ENCODE measurements at regions not wholly inside any gene's neighbourhood (a gene's known extent, or its start where the extent isn't known, plus 50 kb on each side); places are given as distances from the start of the nearest gene placed in this dataset.
A peak's percentile ranks its signal among the peaks of the same experiment; 100 is the strongest.

DNA sequence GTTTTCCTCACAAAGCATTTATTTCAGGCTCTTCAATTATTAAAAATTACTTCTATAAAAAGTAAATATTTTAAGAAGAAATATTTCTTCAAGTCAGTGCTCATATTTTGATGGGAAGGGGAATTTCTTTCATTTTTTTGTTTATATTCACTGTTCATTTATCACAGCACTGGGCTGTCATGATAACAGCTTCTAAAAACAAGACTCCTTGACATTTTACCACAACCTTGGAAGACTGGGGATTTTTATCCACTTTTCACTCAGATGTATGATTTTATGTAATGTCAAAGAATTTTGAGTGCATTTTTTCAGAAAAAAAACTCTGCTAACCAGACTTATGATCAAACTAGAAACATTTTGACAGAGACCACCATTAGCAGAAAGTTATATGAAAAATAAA, 149.7 kb downstream of the PHLDA1 start:
- Mint-ChIP-seq H3K27me3 (peaks cover 34% of the 10 kb centered on the region), H3K27ac (no peak overlapping the region), H3K4me3 (no peak overlapping the region), H3K36me3 (ENCODE audit: low read depth) (no peaks in the 10 kb centered on the region), H3K4me1 (peaks cover 13% of the 10 kb centered on the region), H3K9me3 (ENCODE audit: low read depth) (no peaks in the 10 kb centered on the region)
- intact Hi-C loops (cut with DNase I, micrococcal nuclease), result no loop called here
- no peak for DNase-seq
- ChIA-PET CTCF (interaction anchor here (1.0 kb wide), 1 partner anchor 22 kb away, joined by 3 read pairs; no protein-coding TSS in a partner anchor), POLR2A (no interaction called here)
- ATAC-seq, result no peak

DNA sequence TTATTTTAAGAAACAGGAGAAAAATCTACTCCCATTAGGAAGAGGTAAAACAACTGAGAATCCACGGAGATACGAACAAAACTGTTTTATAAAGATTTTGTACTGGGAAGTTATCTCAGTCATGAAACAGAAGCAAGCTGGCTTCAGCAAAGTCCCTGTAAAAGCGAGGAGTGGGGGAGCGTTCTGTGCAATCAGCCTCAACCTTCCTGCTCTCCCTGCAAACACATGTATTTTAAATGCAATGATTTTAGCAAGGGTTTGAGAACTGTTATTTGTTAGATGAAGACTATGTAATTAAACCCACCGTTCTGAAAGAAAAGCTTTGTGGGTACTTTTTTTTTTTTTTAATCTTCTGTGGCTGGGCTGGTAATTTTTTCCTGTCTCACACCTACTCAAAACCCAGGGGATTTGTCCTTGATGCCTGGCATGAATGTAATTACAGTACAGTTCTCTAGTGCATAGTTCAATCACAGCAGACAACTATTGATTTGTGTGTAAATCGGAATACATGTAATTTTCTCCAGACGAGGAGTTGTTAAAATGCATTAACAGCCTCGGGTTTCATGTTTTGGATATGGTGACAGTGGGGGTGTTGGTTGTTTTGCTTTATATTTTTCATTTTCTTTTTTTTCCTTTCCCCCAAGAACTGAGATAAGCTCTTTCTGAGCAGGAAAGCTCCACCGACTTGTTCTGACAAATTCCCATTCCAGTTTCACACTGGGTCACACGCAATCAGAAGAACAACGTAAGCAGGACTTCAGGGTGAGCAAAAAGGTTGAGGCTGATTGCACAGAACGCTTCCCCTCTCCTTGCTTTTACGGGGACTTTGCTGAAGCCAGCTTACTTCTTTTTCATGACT, 153.6 kb downstream of the PHLDA1 start:
- H3K36me3 Mint-ChIP-seq (ENCODE audit: low read depth), result no peaks in the 10 kb centered on the region
- H3K27me3 Mint-ChIP-seq, result peaks cover 27% of the 10 kb centered on the region
- CTCF ChIA-PET, result interaction anchor here (0.7 to 1.1 kb wide), 2 partner anchors 10 to 347 kb away, joined by 3 read pairs; no protein-coding TSS in a partner anchor
- H3K4me1 Mint-ChIP-seq, result peaks cover 12% of the 10 kb centered on the region
- ATAC-seq, result no peak
- POLR2A ChIA-PET, result no interaction called here
- no peak overlapping the region for H3K4me3 Mint-ChIP-seq
- no peak overlapping the region for H3K27ac Mint-ChIP-seq
- no peaks in the 10 kb centered on the region for H3K9me3 Mint-ChIP-seq (ENCODE audit: low read depth)
- no peak for DNase-seq
- intact Hi-C loops (cut with DNase I, micrococcal nuclease), result no loop called here

DNA sequence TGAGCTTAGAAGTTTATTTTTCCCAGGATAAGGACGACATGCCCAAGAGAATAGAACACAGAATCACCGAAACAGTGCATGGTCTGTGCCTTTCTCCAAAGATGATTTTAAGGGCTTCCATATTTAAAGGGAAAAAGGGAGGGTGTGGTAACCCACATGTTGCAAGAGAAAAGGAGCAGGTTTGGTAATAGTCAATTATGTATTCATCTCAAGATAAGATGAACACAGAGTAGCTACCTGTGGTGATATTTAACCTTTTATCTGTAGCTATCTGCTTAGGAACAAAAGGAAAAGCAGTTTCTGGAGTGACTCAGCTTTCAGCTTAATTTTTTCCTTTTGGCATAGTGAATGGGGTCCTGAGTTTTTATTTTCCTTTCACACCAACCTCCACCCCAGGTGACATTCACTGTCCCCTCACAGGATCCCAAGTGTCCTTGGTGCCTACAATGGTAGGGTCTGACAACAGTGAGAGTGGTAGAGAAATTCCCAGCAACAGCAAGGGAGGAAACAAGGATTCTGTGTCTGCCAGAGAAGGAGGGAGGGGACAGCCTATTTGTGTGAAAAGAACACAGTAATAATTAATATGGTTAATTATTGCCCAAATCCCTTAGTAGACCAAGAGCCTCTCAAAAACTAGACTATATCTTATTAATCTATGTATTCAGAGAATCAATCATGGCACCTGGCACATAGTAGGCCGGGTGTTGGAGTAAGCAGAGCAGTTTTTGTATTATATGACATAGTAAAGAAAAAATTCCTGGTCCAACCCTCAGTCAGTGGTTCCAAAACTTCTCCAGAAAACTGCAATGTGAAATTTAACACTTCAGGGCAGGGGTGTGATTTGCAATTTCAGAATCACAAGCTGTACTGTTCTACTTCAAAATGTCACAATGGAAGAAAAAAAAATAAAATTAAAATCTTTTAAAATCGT, 154.5 kb downstream of the PHLDA1 start:
- ATAC-seq (no peak), DNase-seq (no peak)
- H3K27me3 Mint-ChIP-seq, result peaks cover 31% of the 10 kb centered on the region
- intact Hi-C loops (cut with DNase I, micrococcal nuclease), result no loop called here
- H3K9me3 Mint-ChIP-seq (ENCODE audit: low read depth), result no peaks in the 10 kb centered on the region
- H3K27ac Mint-ChIP-seq, result no peak overlapping the region
- ChIA-PET POLR2A (no interaction called here), CTCF (interaction anchor here (0.6 kb wide), 1 partner anchor 57 kb away, joined by 3 read pairs; no protein-coding TSS in a partner anchor)
- H3K4me1 Mint-ChIP-seq, result peaks cover 12% of the 10 kb centered on the region
- H3K36me3 Mint-ChIP-seq (ENCODE audit: low read depth), result no peaks in the 10 kb centered on the region
- H3K4me3 Mint-ChIP-seq, result no peak overlapping the region

DNA sequence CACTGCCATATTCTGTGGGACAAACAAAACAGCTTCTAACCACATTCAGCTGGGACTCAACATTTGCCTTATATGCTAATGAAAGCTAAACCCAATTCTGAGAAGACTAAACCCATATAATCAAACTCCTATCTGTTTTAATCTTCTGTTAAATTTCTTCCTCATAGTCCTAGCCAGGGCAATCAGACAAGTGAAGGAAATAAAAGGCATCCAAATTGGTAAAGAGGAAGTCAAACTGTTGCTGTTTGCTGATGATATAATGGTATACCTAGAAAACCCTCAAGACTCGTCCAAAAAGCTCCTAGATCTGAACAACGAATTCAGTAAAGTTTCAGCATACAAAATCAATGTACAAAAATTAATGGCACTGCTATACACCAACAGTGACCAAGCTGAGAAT, 157.1 kb downstream of the PHLDA1 start:
- no peaks in the 10 kb centered on the region for H3K9me3 Mint-ChIP-seq (ENCODE audit: low read depth)
- CTCF ChIA-PET, result interaction anchor here (0.5 kb wide), 1 partner anchor 16 kb away, joined by 3 read pairs; no protein-coding TSS in a partner anchor
- peaks cover 12% of the 10 kb centered on the region for H3K4me1 Mint-ChIP-seq
- POLR2A ChIA-PET, result interaction anchor here (0.6 kb wide), 1 partner anchor 120 kb away, joined by 4 read pairs; no protein-coding TSS in a partner anchor
- H3K36me3 Mint-ChIP-seq (ENCODE audit: low read depth), result no peaks in the 10 kb centered on the region
- DNase-seq (no peak), ATAC-seq (no peak)
- intact Hi-C loops (cut with DNase I, micrococcal nuclease), result no loop called here
- no peak overlapping the region for H3K27ac Mint-ChIP-seq
- H3K27me3 Mint-ChIP-seq, result peaks cover 24% of the 10 kb centered on the region
- H3K4me3 Mint-ChIP-seq, result no peak overlapping the region

DNA sequence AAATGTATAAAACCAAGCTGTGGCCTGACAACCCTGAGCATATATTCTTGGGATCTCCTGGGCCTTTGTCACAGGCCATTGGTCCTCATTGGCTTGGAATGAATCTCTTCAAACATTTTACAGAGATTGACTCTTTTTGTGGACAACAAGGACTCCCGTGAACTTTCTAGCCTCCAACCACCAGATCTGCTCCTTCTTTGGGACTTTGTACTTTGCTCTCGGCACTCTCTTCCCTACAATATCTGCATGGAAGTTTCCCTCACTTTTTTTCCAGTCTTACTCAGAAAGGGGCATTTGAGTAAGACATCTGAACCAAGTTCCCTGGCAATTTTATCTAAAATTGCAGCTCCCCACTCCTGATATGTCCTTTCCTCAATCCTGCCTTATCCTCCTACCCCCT, 158.8 kb downstream of the PHLDA1 start:
- H3K9me3 Mint-ChIP-seq (ENCODE audit: low read depth), result no peaks in the 10 kb centered on the region
- peaks cover 8% of the 10 kb centered on the region for H3K4me1 Mint-ChIP-seq
- H3K36me3 Mint-ChIP-seq (ENCODE audit: low read depth), result no peaks in the 10 kb centered on the region
- POLR2A ChIA-PET, result interaction anchor here (0.6 kb wide), 1 partner anchor 65 kb away, joined by 5 read pairs; no protein-coding TSS in a partner anchor
- H3K4me3 Mint-ChIP-seq, result no peak overlapping the region
- DNase-seq (no peak), ATAC-seq (no peak)
- no peak overlapping the region for H3K27ac Mint-ChIP-seq
- H3K27me3 Mint-ChIP-seq, result peaks cover 16% of the 10 kb centered on the region
- CTCF ChIA-PET, result interaction anchor here (0.7 kb wide), 1 partner anchor 384 kb away, joined by 3 read pairs; no protein-coding TSS in a partner anchor
- intact Hi-C loops (cut with DNase I, micrococcal nuclease), result no loop called here

DNA sequence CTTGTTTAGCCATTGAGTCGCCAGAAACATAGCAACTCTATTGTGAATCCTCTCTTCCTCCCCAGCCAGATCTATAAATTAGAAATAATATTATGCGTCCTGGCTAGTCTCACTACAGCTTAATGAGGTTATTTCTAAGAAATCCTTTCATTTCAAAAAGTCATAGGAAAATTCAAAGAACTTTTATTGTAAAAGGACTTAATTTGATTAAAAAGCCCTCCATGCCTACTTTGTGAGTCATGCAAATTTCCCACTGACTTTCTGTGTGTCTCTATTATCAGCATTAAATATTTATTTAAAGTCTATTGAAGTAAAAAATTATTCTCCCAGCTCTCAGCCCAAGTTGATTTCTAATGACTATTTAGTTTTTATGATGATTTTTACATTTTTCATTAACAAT, 160.7 kb downstream of the PHLDA1 start:
- no peak overlapping the region for H3K4me3 Mint-ChIP-seq
- DNase-seq, result no peak
- H3K4me1 Mint-ChIP-seq, result no peaks in the 10 kb centered on the region
- H3K9me3 Mint-ChIP-seq (ENCODE audit: low read depth), result peaks cover 8% of the 10 kb centered on the region
- intact Hi-C loops (cut with DNase I, micrococcal nuclease), result no loop called here
- no peaks in the 10 kb centered on the region for H3K36me3 Mint-ChIP-seq (ENCODE audit: low read depth)
- ChIA-PET CTCF (interaction anchor here (0.6 to 0.9 kb wide), 2 partner anchors 102 to 161 kb away, joined by 3 read pairs; partner anchors contain the start of gene PHLDA1), POLR2A (no interaction called here)
- H3K27ac Mint-ChIP-seq, result no peak overlapping the region
- peaks cover 17% of the 10 kb centered on the region for H3K27me3 Mint-ChIP-seq
- ATAC-seq, result no peak

DNA sequence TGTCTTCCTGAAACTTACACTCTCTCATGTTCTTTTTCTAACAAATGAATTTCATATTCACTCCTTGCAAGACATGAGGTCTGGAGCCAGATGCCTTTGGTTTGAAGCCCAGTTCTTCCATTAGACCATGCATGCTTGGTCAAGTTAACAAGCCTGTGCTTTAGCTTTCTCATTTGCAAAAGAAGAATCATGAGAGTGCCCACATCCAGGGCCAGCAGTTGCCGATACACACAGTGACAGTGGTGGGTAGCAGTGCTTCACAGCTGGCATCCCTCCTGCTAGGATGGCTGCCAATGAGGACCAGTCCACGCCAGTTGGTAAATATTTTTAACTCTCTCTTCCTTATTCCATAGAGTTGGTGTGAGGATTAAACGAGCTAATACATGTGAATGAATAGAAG, 163.1 kb downstream of the PHLDA1 start:
- Mint-ChIP-seq H3K27me3 (peaks cover 10% of the 10 kb centered on the region), H3K4me3 (no peak overlapping the region), H3K9me3 (ENCODE audit: low read depth) (peaks cover 8% of the 10 kb centered on the region), H3K4me1 (no peaks in the 10 kb centered on the region), H3K27ac (no peak overlapping the region), H3K36me3 (ENCODE audit: low read depth) (no peaks in the 10 kb centered on the region)
- ATAC-seq (no peak), DNase-seq (no peak)
- POLR2A ChIA-PET, result no interaction called here
- CTCF ChIA-PET, result interaction anchor here (1.2 kb wide), 1 partner anchor 10 kb away, joined by 3 read pairs; no protein-coding TSS in a partner anchor
- intact Hi-C loops (cut with DNase I, micrococcal nuclease), result no loop called here

DNA sequence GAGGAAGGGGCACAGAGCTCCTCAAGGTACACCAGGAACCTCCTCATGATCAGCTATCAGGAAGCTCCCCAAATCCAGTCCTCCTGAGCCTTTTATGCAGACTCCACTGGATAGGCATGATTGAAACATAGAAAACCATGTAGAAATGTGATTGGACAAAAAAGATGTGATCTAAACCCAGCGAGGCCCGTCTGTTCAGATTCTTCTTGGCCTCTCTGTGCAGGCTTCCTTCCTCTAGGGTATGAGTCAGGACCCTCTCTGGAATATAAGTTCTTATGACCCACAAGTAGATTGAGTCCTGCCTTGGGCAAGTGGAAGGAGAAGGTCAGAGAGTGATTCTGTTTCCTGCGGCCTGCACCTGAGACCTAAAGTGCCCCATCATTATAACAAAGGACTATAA, 166.3 kb downstream of the PHLDA1 start:
- peaks cover 2% of the 10 kb centered on the region for H3K27me3 Mint-ChIP-seq
- ChIA-PET CTCF (interaction anchor here (0.8 kb wide), 1 partner anchor 85 kb away, joined by 3 read pairs; no protein-coding TSS in a partner anchor), POLR2A (no interaction called here)
- no peaks in the 10 kb centered on the region for H3K36me3 Mint-ChIP-seq (ENCODE audit: low read depth)
- H3K27ac Mint-ChIP-seq, result no peak overlapping the region
- DNase-seq, result no peak
- H3K4me3 Mint-ChIP-seq, result no peak overlapping the region
- ATAC-seq, result no peak
- peaks cover 8% of the 10 kb centered on the region for H3K9me3 Mint-ChIP-seq (ENCODE audit: low read depth)
- peaks cover 3% of the 10 kb centered on the region for H3K4me1 Mint-ChIP-seq
- intact Hi-C loops (cut with DNase I, micrococcal nuclease), result no loop called here

DNA sequence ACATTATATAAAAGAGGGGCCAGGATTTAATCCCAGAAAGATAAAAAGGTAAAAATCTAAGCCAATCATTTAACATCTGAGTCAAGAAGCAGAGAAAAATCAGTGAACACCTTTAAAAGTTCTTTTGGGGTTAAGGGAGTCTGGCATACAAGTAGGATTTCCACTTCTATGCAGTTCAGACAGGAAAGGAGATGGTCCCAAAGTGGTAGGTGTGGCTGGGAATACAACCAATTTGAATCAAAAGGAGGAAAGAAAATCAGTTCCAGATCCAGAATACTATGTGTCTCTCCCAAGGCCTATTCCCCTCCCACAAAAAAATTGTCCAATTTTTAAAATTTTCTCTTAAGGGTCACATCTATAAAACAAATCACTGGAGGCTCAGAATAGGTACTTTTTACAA, 167.4 kb downstream of the PHLDA1 start:
- DNase-seq (no peak), ATAC-seq (no peak)
- H3K4me1 Mint-ChIP-seq, result peaks cover 3% of the 10 kb centered on the region
- H3K4me3 Mint-ChIP-seq, result no peak overlapping the region
- CTCF ChIA-PET, result interaction anchor here (0.6 kb wide), 1 partner anchor 1160 kb away, joined by 3 read pairs; no protein-coding TSS in a partner anchor
- POLR2A ChIA-PET, result no interaction called here
- peaks cover 8% of the 10 kb centered on the region for H3K9me3 Mint-ChIP-seq (ENCODE audit: low read depth)
- intact Hi-C loops (cut with DNase I, micrococcal nuclease), result no loop called here
- peaks cover 2% of the 10 kb centered on the region for H3K27me3 Mint-ChIP-seq
- no peak overlapping the region for H3K27ac Mint-ChIP-seq
- H3K36me3 Mint-ChIP-seq (ENCODE audit: low read depth), result no peaks in the 10 kb centered on the region

DNA sequence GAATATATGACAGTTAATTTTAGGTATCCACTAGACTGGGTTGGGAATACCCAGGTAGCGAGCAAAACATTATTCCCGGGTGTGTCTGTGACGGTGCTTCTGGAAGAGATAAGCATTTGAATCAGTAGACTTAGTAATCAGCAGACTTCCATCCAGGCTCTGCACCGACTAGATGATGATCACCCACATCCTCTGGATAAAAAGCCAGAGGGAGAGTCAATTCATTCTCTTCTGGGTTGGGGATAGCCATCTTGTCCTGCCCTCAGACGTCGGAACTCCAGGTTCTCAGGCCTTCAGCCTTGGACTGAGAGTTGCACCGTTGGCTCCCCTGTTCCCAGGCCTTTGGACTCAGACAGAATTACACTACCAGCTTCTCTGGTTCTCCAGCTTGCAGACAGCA, 168.0 kb downstream of the PHLDA1 start:
- Mint-ChIP-seq H3K9me3 (ENCODE audit: low read depth) (peaks cover 8% of the 10 kb centered on the region), H3K4me1 (peaks cover 3% of the 10 kb centered on the region), H3K4me3 (no peak overlapping the region), H3K27ac (no peak overlapping the region), H3K36me3 (ENCODE audit: low read depth) (no peaks in the 10 kb centered on the region), H3K27me3 (peaks cover 2% of the 10 kb centered on the region)
- intact Hi-C loops (cut with DNase I, micrococcal nuclease), result no loop called here
- DNase-seq (no peak), ATAC-seq (no peak)
- CTCF ChIA-PET, result interaction anchor here (0.6 to 0.8 kb wide), 2 partner anchors 335 to 1160 kb away, joined by 3 read pairs; no protein-coding TSS in a partner anchor
- POLR2A ChIA-PET, result no interaction called here

DNA sequence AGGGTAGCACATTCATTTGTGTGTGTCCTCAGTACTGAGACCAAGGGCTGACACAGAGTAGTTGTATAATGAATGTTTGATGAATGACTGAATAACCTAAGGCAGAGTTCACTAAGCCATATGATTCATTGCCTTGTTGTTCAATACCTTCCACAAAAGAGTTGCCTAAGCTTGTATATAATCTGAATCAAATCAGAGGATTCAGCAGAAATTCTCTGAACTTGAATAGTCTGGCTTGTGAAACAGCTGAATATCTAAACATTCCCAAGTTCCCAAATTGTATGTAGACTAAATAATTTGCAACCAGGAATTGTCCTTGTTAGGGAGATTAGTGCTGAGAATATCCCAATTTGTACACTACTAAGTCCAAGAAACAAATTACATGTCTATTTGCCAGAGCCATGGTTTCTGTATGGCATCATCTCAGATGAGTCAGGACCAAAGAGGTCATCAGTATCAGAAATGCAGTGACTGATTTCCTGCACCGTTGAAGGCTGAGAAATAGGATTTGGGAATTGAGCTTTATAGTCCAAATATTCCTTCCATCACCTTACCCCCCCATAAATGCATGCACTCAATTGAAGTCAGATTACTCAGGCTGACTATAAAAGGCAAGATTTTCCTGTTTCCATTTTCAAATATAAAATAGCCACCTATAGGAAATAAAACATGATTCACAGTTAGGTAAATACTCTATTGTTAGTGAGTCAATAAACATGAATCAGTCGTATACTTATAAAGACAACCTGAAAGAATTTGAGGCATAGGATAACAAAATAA, 168.7 kb downstream of the PHLDA1 start:
- Mint-ChIP-seq H3K27ac (no peak overlapping the region), H3K36me3 (ENCODE audit: low read depth) (no peaks in the 10 kb centered on the region), H3K4me1 (peaks cover 3% of the 10 kb centered on the region), H3K4me3 (no peak overlapping the region), H3K27me3 (peaks cover 2% of the 10 kb centered on the region), H3K9me3 (ENCODE audit: low read depth) (peaks cover 8% of the 10 kb centered on the region)
- ChIA-PET POLR2A (no interaction called here), CTCF (interaction anchor here (0.7 to 0.8 kb wide), 2 partner anchors 96 to 335 kb away, joined by 3 read pairs; no protein-coding TSS in a partner anchor)
- ATAC-seq, result peak; percentile 68
- intact Hi-C loops (cut with DNase I, micrococcal nuclease), result no loop called here
- DNase-seq, result peak; percentile 9
